Cardiac fibroblast (primary cell): ENCODE measurements at regions not wholly inside any gene's neighbourhood (a gene's known extent, or its start where the extent isn't known, plus 50 kb on each side); places are given as distances from the start of the nearest gene placed in this dataset.
A peak's percentile ranks its signal among the peaks of the same experiment; 100 is the strongest.

Source experiments
- DNase-seq, 2 donors: peaks; one replicate each; pipeline versions ENCODE4 v3.0.0 to v3.0.0-alpha.2; 2010; ENCODE audit warnings: low read depth in 2 of 2
- H3K4me3 ChIP-seq, 2 donors: replicated peaks in 1 of 2; 1 replicate in 1 of 2; 2 replicates in 1 of 2; pipeline ENCODE4 v1.5.1; 2011; ENCODE audit warnings: low read depth in 2 of 2, low read length in 2 of 2, mild to moderate bottlenecking in 2 of 2, moderate library complexity in 1 of 2
- CTCF ChIP-seq: IDR thresholded peaks from one replicate; pipeline ENCODE4 v1.5.1; 2011; ENCODE audit warnings: low read depth, mild to moderate bottlenecking, low read length, inconsistent platforms

GRCh38 chr9:107749787-107750444, 260.3 kb upstream of the KLF4 start:
- DNase-seq: peak; percentile 94 to 96
- TF ChIP-seq CTCF: no peak
- no peak overlapping the region for H3K4me3 ChIP-seq

- no peak for TF ChIP-seq CTCF
- DNase-seq: no peak
- no peak overlapping the region for H3K4me3 ChIP-seq
Observed at GRCh38 chr9:107744873-107745272, 255.3 kb upstream of the KLF4 start.

GRCh38 chr9:107742531-107743309, 253.2 kb upstream of the KLF4 start:
- DNase-seq: peak in 1 of 2 donors; percentile 54
- no peak overlapping the region for H3K4me3 ChIP-seq
- TF ChIP-seq CTCF: no peak

- peak in 1 of 2 donors; percentile 82 for DNase-seq
- H3K4me3 ChIP-seq: no peak overlapping the region
- TF ChIP-seq CTCF: no peak
Observed at GRCh38 chr9:107740088-107740980, 250.8 kb upstream of the KLF4 start.

- no peak overlapping the region for H3K4me3 ChIP-seq
- no peak for TF ChIP-seq CTCF
- peak in 1 of 2 donors; percentile 95 for DNase-seq
Observed at GRCh38 chr9:107739601-107740082, 250.1 kb upstream of the KLF4 start.

- DNase-seq: peak in 1 of 2 donors; percentile 65
- H3K4me3 ChIP-seq: no peak overlapping the region
- no peak for TF ChIP-seq CTCF
Observed at GRCh38 chr9:107738789-107739188, 249.2 kb upstream of the KLF4 start.
